ENCODE measurements at regions not wholly inside any gene's neighbourhood (a gene's known extent, or its start where the extent isn't known, plus 50 kb on each side); places are given as distances from the start of the nearest gene placed in this dataset.

- TF ChIP-seq POLR2A (IDR thresholded peaks at IDR 0.05; ENCODE audit: low read depth, low read length) (no peak), CTCF (IDR thresholded peaks at IDR 0.05; ENCODE audit: extremely low read depth in 1 of 2, insufficient read depth in 1 of 2, low read depth in 1 of 2, low read length in 2 of 2) (no peak), POLR2AphosphoS5 (IDR thresholded peaks at IDR 0.05; ENCODE audit: insufficient read depth, low read depth, low read length) (no peak), MAX (IDR thresholded peaks at IDR 0.05; ENCODE audit: insufficient read depth, insufficient read length) (no peak), JUN (IDR thresholded peaks at IDR 0.05; ENCODE audit: borderline replicate concordance, insufficient read depth, insufficient read length, low read depth) (no peak), EZH2 (IDR thresholded peaks at IDR 0.05; ENCODE audit: borderline replicate concordance, low read depth, low read length, severe bottlenecking) (no peak)
Observed at GRCh38 chr5:107157809-107158208, 512.9 kb downstream of the EFNA5 start.

Measured in endothelial cell of umbilical vein (primary cell).